Mesodermal cell (in vitro differentiated cells): ENCODE measurements at regions not wholly inside any gene's neighbourhood (a gene's known extent, or its start where the extent isn't known, plus 50 kb on each side); places are given as distances from the start of the nearest gene placed in this dataset.

ENCODE experiments used
- H3K27ac ChIP-seq: 2 replicates; pipeline ENCODE4 v1.7.0; 2013; ENCODE audit warnings: mild to moderate bottlenecking, low read depth, low read length, moderate library complexity; ENCODE audit not compliant: severe bottlenecking
- H3K36me3 ChIP-seq: 2 replicates; pipeline ENCODE4 v1.7.1; 2013; ENCODE audit warnings: mild to moderate bottlenecking, low read length, moderate library complexity; ENCODE audit not compliant: control insufficient read depth, insufficient read depth
- H3K4me1 ChIP-seq: one replicate; pipeline ENCODE4 v1.7.1; 2013; ENCODE audit warnings: mild to moderate bottlenecking, low read length; ENCODE audit not compliant: insufficient read depth, control insufficient read depth, poor library complexity, severe bottlenecking
- H3K4me3 ChIP-seq: 2 replicates; pipeline ENCODE4 v1.7.0; 2013; ENCODE audit warnings: low read length, control low read depth, mild to moderate bottlenecking; ENCODE audit not compliant: insufficient read depth, poor library complexity, severe bottlenecking; ENCODE audit errors: extremely low read depth
- H3K9me3 ChIP-seq: 2 replicates; pipeline ENCODE4 v1.7.1; 2013; ENCODE audit warnings: mild to moderate bottlenecking, low read length, moderate library complexity; ENCODE audit not compliant: control insufficient read depth
- WGBS, 2 experiments: methylation state at CpG; one replicate each; pipeline ENCODE4 v1.1.5; 2013; ENCODE audit warnings: missing lambda C conversion rate in 2 of 2; ENCODE audit not compliant: insufficient coverage in 2 of 2; 5-methylcytosine and 5-hydroxymethylcytosine counted together

DNA sequence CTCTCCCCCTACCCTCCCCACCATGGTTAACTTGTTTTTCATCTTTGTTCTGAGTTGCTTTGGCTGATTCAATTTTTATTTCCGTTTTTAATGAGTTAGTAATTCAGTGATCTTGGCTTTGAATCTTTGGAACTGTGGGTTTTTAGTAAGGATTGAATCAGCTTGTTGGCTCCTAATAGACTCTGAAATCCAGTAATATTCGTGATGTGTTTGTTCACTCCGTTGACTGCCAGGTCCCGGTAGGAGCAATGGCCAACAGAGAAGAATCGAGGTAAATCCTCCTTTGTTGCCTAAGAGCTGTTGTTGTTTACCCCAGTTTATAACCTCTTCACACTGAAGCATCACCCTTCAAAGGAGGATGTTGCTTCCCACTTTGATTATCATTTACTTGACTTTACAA, 92.7 kb downstream of the PCSK1 start:
- WGBS, 2 experiments: 89 to 90% methylated on average over 4 of the region's 5 CpGs
- Histone ChIP-seq H3K27ac (no peak overlapping the region), H3K36me3 (no peaks in the 10 kb centered on the region), H3K4me1 (peaks cover 6% of the 10 kb centered on the region), H3K9me3 (no peaks in the 10 kb centered on the region), H3K4me3 (no peak overlapping the region)

- H3K36me3 ChIP-seq: no peaks in the 10 kb centered on the region
- no peak overlapping the region for H3K27ac ChIP-seq
- H3K4me1 ChIP-seq: peaks cover 6% of the 10 kb centered on the region
- WGBS, 2 experiments: 100% methylated on average over 2 to 3 of the region's 3 CpGs
- H3K4me3 ChIP-seq: no peak overlapping the region
- H3K9me3 ChIP-seq: no peaks in the 10 kb centered on the region
Observed at GRCh38 chr5:96339862-96340261, 93.2 kb downstream of the PCSK1 start.

- WGBS, 2 experiments: 88 to 100% methylated on average over 2 to 3 of the region's 6 CpGs
- Histone ChIP-seq H3K4me1 (peaks cover 6% of the 10 kb centered on the region), H3K36me3 (no peaks in the 10 kb centered on the region), H3K27ac (no peak overlapping the region), H3K9me3 (no peaks in the 10 kb centered on the region), H3K4me3 (no peak overlapping the region)
Observed at GRCh38 chr5:96338624-96339415, 94.2 kb downstream of the PCSK1 start.

GRCh38 chr5:96338091-96338490, 95.0 kb downstream of the PCSK1 start:
- Histone ChIP-seq H3K27ac (no peak overlapping the region), H3K36me3 (no peaks in the 10 kb centered on the region), H3K9me3 (no peaks in the 10 kb centered on the region), H3K4me1 (peaks cover 6% of the 10 kb centered on the region), H3K4me3 (no peak overlapping the region)
- 74 to 100% methylated on average over 2 of the region's 2 CpGs for WGBS, 2 experiments

- no peak overlapping the region for H3K4me3 ChIP-seq
- no peaks in the 10 kb centered on the region for H3K36me3 ChIP-seq
- WGBS, 2 experiments: 85 to 88% methylated on average over 4 of the region's 4 CpGs
- H3K27ac ChIP-seq: no peak overlapping the region
- H3K9me3 ChIP-seq: no peaks in the 10 kb centered on the region
- peaks cover 6% of the 10 kb centered on the region for H3K4me1 ChIP-seq
Observed at GRCh38 chr5:96337048-96337781, 95.8 kb downstream of the PCSK1 start.

GRCh38 chr5:96336351-96336985, 96.6 kb downstream of the PCSK1 start:
- H3K4me3 ChIP-seq: no peak overlapping the region
- H3K9me3 ChIP-seq: no peaks in the 10 kb centered on the region
- 13 to 38% methylated on average over 3 of the region's 6 CpGs for WGBS, 2 experiments
- no peak overlapping the region for H3K27ac ChIP-seq
- no peaks in the 10 kb centered on the region for H3K36me3 ChIP-seq
- peaks cover 6% of the 10 kb centered on the region for H3K4me1 ChIP-seq

DNA sequence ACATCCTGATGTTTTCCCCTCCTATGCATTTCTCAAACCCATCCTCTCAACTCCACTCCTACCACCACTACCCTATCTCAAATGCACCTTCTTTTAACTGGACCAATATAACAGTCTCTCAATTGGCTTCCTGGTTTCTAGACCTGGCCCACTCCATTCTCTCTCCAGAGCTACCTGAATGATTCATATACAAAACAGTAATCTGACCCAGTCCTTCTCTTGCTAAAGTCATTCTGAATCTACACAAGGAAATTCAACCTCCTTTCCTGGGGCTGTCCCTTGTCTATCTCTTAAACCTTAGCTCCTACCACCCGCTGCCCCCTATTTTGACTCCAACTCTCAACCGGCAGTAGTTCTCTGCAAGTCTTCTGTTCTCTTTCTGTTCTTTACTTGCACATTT, 97.2 kb downstream of the PCSK1 start:
- peaks cover 6% of the 10 kb centered on the region for H3K4me1 ChIP-seq
- H3K27ac ChIP-seq: no peak overlapping the region
- no peaks in the 10 kb centered on the region for H3K9me3 ChIP-seq
- no peak overlapping the region for H3K4me3 ChIP-seq
- H3K36me3 ChIP-seq: no peaks in the 10 kb centered on the region
- 100% methylated on average over 1 of the region's 2 CpGs; no CpG with 5 or more reads in 1 of the 2 experiments for WGBS, 2 experiments

GRCh38 chr5:96333391-96333790, 99.7 kb downstream of the PCSK1 start:
- no peaks in the 10 kb centered on the region for H3K9me3 ChIP-seq
- H3K27ac ChIP-seq: no peak overlapping the region
- no peaks in the 10 kb centered on the region for H3K36me3 ChIP-seq
- H3K4me3 ChIP-seq: no peak overlapping the region
- WGBS, 2 experiments: 94 to 100% methylated on average over 2 to 3 of the region's 4 CpGs
- peaks cover 6% of the 10 kb centered on the region for H3K4me1 ChIP-seq

DNA sequence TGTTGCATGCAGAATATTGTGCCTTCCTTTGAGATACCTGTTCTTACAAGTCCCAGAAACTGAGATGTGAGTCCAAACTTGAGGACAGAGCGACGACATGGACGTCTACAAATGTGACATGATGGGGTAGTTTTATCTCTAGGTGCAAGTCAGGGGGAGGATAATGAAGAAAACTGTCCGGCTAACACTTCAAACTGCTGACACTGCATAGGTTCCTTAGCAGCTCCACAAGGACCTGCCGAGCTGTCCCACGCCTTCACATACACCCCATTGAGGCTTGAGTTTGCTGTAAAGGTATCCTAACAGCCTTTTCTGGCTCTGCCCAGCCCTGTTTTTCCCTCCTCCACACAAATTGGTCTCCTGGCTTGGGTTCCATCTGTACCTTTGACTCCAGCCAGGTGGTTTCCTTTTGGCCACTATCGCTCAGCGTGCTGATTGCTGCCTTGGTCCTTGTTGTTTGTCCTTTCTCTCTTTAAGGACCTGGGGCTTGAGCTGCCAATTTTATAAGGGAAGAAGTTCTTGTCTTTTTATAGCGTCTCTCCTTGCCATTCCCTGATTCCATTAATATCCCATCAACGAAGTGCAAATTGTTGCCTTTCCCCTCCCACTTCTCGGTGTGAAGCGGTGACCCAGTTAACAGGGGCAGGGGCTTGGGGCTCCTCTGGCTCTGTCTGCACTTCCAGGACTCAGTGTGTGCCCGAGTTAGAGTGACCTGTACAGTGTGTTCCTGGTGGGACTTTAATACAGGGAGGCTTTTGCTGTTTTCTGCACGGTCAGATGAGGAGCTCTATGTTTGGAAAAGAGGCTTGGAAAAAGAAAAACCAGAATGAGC, 100.3 kb downstream of the PCSK1 start:
- 89 to 92% methylated on average over 7 to 9 of the region's 14 CpGs for WGBS, 2 experiments
- H3K4me1 ChIP-seq: peaks cover 6% of the 10 kb centered on the region

GRCh38 chr5:96331681-96332361, 101.2 kb downstream of the PCSK1 start:
- Histone ChIP-seq H3K27ac (no peak overlapping the region), H3K4me3 (no peak overlapping the region), H3K9me3 (no peaks in the 10 kb centered on the region), H3K36me3 (no peaks in the 10 kb centered on the region), H3K4me1 (peaks cover 6% of the 10 kb centered on the region)
- 71 to 94% methylated on average over 1 to 2 of the region's 2 CpGs for WGBS, 2 experiments

More for the DNA sequence above, 100.3 kb downstream of the PCSK1 start:
- Histone ChIP-seq H3K27ac (no peak overlapping the region), H3K36me3 (no peaks in the 10 kb centered on the region), H3K4me3 (no peak overlapping the region), H3K9me3 (no peaks in the 10 kb centered on the region)
